Epithelial cell of prostate (primary cell): ENCODE measurements at regions not wholly inside any gene's neighbourhood (a gene's known extent, or its start where the extent isn't known, plus 50 kb on each side); places are given as distances from the start of the nearest gene placed in this dataset.

ENCODE experiments used
- DNase-seq: peaks from one replicate; pipeline ENCODE4 v3.0.0-alpha.2; 2011; ENCODE audit warnings: low read depth, low spot score
- H3K27ac ChIP-seq: fragments of 450-650 bp; 2 replicates; pipeline ENCODE4 v1.5.1; 2017; ENCODE audit warnings: mild to moderate bottlenecking

GRCh38 chr3:14284694-14285547 is 106.3 kb downstream of the LSM3 start:
- no peak overlapping the region for H3K27ac ChIP-seq
- DNase-seq: no peak

GRCh38 chr3:14285548-14285925 is 106.9 kb downstream of the LSM3 start:
- no peak overlapping the region for H3K27ac ChIP-seq
- no peak for DNase-seq

GRCh38 chr3:14286887-14287500 is 108.4 kb downstream of the LSM3 start:
- DNase-seq: no peak
- no peak overlapping the region for H3K27ac ChIP-seq

GRCh38 chr3:14288177-14288788 is 109.7 kb downstream of the LSM3 start:
- no peak for DNase-seq
- H3K27ac ChIP-seq: no peak overlapping the region

GRCh38 chr3:14288833-14289451 is 110.3 kb downstream of the LSM3 start:
- no peak for DNase-seq
- no peak overlapping the region for H3K27ac ChIP-seq

- no peak for DNase-seq
- H3K27ac ChIP-seq: no peak overlapping the region
Measured at GRCh38 chr3:14289590-14290461, 111.2 kb downstream of the LSM3 start.

- H3K27ac ChIP-seq: no peak overlapping the region
- no peak for DNase-seq
Measured at GRCh38 chr3:14290631-14291385, 111.6 kb upstream of the SLC6A6 start.

- no peak for DNase-seq
Measured at GRCh38 chr3:14295037-14295436, 107.4 kb upstream of the SLC6A6 start.

GRCh38 chr3:14295801-14296200 is 106.6 kb upstream of the SLC6A6 start:
- DNase-seq: no peak
- H3K27ac ChIP-seq: no peak overlapping the region

More at GRCh38 chr3:14295037-14295436, 107.4 kb upstream of the SLC6A6 start:
- H3K27ac ChIP-seq: no peak overlapping the region

GRCh38 chr3:14297305-14297704 is 105.1 kb upstream of the SLC6A6 start:
- no peak for DNase-seq
- H3K27ac ChIP-seq: peak overlapping the region; percentile 42

- peak overlapping the region; percentile 42 for H3K27ac ChIP-seq
Measured at GRCh38 chr3:14297784-14298236, 104.6 kb upstream of the SLC6A6 start.

GRCh38 chr3:14298442-14298841 is 104.0 kb upstream of the SLC6A6 start:
- peak overlapping the region; percentile 42 for H3K27ac ChIP-seq
- no peak for DNase-seq

More at GRCh38 chr3:14297784-14298236, 104.6 kb upstream of the SLC6A6 start:
- no peak for DNase-seq

GRCh38 chr3:14298991-14299555 is 103.3 kb upstream of the SLC6A6 start:
- H3K27ac ChIP-seq: no peak overlapping the region
- no peak for DNase-seq

- no peak for DNase-seq
- H3K27ac ChIP-seq: no peak overlapping the region
Measured at GRCh38 chr3:14299767-14300166, 102.6 kb upstream of the SLC6A6 start.

GRCh38 chr3:14300721-14301399 is 101.5 kb upstream of the SLC6A6 start:
- no peak overlapping the region for H3K27ac ChIP-seq
- no peak for DNase-seq

- DNase-seq: no peak
- no peak overlapping the region for H3K27ac ChIP-seq
Measured at GRCh38 chr3:14301558-14301957, 100.8 kb upstream of the SLC6A6 start.

GRCh38 chr3:14303336-14304100 is 98.9 kb upstream of the SLC6A6 start:
- DNase-seq: no peak

More at GRCh38 chr3:14303336-14304100, 98.9 kb upstream of the SLC6A6 start:
- no peak overlapping the region for H3K27ac ChIP-seq
